ENCODE measurements at regions not wholly inside any gene's neighbourhood (a gene's known extent, or its start where the extent isn't known, plus 50 kb on each side); places are given as distances from the start of the nearest gene placed in this dataset.
"Not testable (repeated sequence)": the region's sequence is repeated elsewhere in the genome, so short reads cannot be mapped to it uniquely, and the experiment has no call there.

DNA sequence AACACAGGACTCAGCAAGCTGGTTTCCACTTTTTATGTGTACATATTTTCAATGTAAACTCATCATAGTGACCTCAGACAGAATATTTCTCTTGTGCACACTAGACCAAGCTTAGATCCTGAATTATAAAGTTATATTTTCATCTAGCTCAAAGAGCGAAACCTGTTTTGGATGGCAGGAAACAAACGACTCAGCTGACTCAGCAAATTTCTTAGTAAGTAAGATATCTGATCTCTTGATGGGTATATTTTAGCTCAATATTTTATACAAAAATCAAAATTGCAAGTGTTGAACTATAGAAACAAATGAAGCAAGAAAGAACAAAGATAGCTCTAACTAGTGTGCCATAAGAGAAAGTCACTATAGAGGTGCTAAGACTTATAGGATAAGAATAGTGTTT is 1114.5 kb downstream of the STPG2 start:
- Histone ChIP-seq H3K9ac (ENCODE audit: low read length) (no peak overlapping the region), H3K36me3 (replicated peaks in 1 of 2; ENCODE audit: control extremely low read depth in 1 of 2, control insufficient read depth in 1 of 2, extremely low read depth in 1 of 2, insufficient read depth in 2 of 2, low read length in 1 of 2) (no peaks in the 10 kb centered on the region), H3K9me3 (ENCODE audit: control extremely low read depth in 1 of 3, control insufficient read depth in 2 of 3, insufficient read depth in 1 of 3, low read length in 2 of 3) (peaks cover 0 to 3% (median 0%) of the 10 kb centered on the region in 3 donors), H4K20me1 (ENCODE audit: control insufficient read depth, insufficient read depth, low read length, poor library complexity, severe bottlenecking) (no peaks in the 10 kb centered on the region), H3K79me2 (ENCODE audit: control insufficient read depth, insufficient read depth, low read length) (no peaks in the 10 kb centered on the region), H3K27me3 (replicated peaks in 1 of 4; ENCODE audit: control extremely low read depth in 1 of 4, control insufficient read depth in 3 of 4, insufficient read depth in 4 of 4, low read length in 3 of 4) (no peaks in the 10 kb centered on the region), H2AFZ (ENCODE audit: insufficient read depth, low read depth, low read length, poor library complexity, severe bottlenecking) (no peak overlapping the region), H3K4me1 (ENCODE audit: control insufficient read depth in 2 of 2, insufficient read depth in 2 of 2, low read length in 2 of 2) (no peaks in the 10 kb centered on the region), H3K4me2 (replicated peaks; ENCODE audit: low read depth, low read length, poor library complexity, severe bottlenecking) (no peak overlapping the region), H3K4me3 (ENCODE audit: control extremely low read depth in 1 of 5, extremely low read depth in 1 of 5, insufficient read depth in 1 of 5, low read depth in 2 of 5, low read length in 4 of 5) (no peak overlapping the region), H3K27ac (ENCODE audit: low read length in 2 of 2) (no peak overlapping the region)
- ATAC-seq (ENCODE audit: low read depth) (no peak), DNase-seq (no peak)
- H3K4me1 Mint-ChIP-seq = no peaks in the 10 kb centered on the region
- no peak overlapping the region for H3K27ac Mint-ChIP-seq
- H3K4me3 Mint-ChIP-seq = no peak overlapping the region
- no peaks in the 10 kb centered on the region for H3K9me3 Mint-ChIP-seq (ENCODE audit: insufficient read depth)
- WGBS (ENCODE audit: insufficient coverage) = no CpG with 5 or more reads among the region's 2 CpGs
- TF ChIP-seq, protein P1, sequence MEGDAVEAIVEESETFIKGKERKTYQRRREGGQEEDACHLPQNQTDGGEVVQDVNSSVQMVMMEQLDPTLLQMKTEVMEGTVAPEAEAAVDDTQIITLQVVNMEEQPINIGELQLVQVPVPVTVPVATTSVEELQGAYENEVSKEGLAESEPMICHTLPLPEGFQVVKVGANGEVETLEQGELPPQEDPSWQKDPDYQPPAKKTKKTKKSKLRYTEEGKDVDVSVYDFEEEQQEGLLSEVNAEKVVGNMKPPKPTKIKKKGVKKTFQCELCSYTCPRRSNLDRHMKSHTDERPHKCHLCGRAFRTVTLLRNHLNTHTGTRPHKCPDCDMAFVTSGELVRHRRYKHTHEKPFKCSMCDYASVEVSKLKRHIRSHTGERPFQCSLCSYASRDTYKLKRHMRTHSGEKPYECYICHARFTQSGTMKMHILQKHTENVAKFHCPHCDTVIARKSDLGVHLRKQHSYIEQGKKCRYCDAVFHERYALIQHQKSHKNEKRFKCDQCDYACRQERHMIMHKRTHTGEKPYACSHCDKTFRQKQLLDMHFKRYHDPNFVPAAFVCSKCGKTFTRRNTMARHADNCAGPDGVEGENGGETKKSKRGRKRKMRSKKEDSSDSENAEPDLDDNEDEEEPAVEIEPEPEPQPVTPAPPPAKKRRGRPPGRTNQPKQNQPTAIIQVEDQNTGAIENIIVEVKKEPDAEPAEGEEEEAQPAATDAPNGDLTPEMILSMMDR (IDR thresholded peaks at IDR 0.05) = no peak
- ChIA-PET POLR2A (no interaction called here), CTCF (no interaction called here)
- H3K27me3 Mint-ChIP-seq = no peaks in the 10 kb centered on the region
- intact Hi-C loops (cut with micrococcal nuclease) = no loop called here

- H3K9ac ChIP-seq (ENCODE audit: low read length); CTCF ChIA-PET; H3K9me3 ChIP-seq (ENCODE audit: control extremely low read depth in 1 of 3, control insufficient read depth in 2 of 3, insufficient read depth in 1 of 3, low read length in 2 of 3); H3K27me3 ChIP-seq (replicated peaks in 1 of 4; ENCODE audit: control extremely low read depth in 1 of 4, control insufficient read depth in 3 of 4, insufficient read depth in 4 of 4, low read length in 3 of 4); H3K79me2 ChIP-seq (ENCODE audit: control insufficient read depth, insufficient read depth, low read length); H3K9me3 Mint-ChIP-seq (ENCODE audit: insufficient read depth); H3K27me3 Mint-ChIP-seq; H3K4me3 Mint-ChIP-seq; intact Hi-C loops (cut with micrococcal nuclease); H2AFZ ChIP-seq (ENCODE audit: insufficient read depth, low read depth, low read length, poor library complexity, severe bottlenecking); H4K20me1 ChIP-seq (ENCODE audit: control insufficient read depth, insufficient read depth, low read length, poor library complexity, severe bottlenecking); H3K4me1 ChIP-seq (ENCODE audit: control insufficient read depth in 2 of 2, insufficient read depth in 2 of 2, low read length in 2 of 2); ATAC-seq (ENCODE audit: low read depth); H3K4me3 ChIP-seq (ENCODE audit: control extremely low read depth in 1 of 5, extremely low read depth in 1 of 5, insufficient read depth in 1 of 5, low read depth in 2 of 5, low read length in 4 of 5); DNase-seq; H3K27ac Mint-ChIP-seq; POLR2A ChIA-PET; H3K27ac ChIP-seq (ENCODE audit: low read length in 2 of 2); H3K4me2 ChIP-seq (replicated peaks; ENCODE audit: low read depth, low read length, poor library complexity, severe bottlenecking); H3K36me3 ChIP-seq (replicated peaks in 1 of 2; ENCODE audit: control extremely low read depth in 1 of 2, control insufficient read depth in 1 of 2, extremely low read depth in 1 of 2, insufficient read depth in 2 of 2, low read length in 1 of 2); H3K4me1 Mint-ChIP-seq: not testable (repeated sequence)
- WGBS (ENCODE audit: insufficient coverage) = 89% methylated on average over 10 of the region's 12 CpGs
These were observed 1105.7 kb downstream of the STPG2 start for GRCh38 chr4:97037411-97038145.
